HG03064 (cell line): ENCODE measurements at regions not wholly inside any gene's neighbourhood (a gene's known extent, or its start where the extent isn't known, plus 50 kb on each side); places are given as distances from the start of the nearest gene placed in this dataset.

Experiments used
- ATAC-seq: cut with Tn5 transposase; IDR thresholded peaks from one replicate; pipeline ENCODE4 v1.9.1; 2021; ENCODE audit warnings: low read depth; ENCODE audit not compliant: unreplicated experiment

DNA sequence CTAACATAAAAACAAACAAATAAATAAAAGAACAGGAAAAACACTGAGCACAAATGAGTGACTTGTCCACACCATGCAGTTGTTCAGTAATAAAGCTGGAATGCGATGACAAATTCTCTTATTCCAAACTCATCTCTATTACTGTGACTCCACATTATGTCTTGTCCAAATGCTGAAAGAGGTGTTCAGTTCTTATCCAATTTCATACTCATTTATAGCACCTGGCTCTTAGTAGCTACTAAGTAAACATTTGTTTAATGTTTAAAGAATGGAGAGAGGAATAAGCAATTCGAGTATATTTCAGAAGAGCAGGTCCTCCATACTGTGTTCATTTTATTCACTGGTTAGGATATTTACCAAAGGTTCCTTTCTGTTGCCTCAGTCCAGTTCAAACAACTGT, 439.0 kb upstream of the JAG1 start:
- ATAC-seq: no peak

DNA sequence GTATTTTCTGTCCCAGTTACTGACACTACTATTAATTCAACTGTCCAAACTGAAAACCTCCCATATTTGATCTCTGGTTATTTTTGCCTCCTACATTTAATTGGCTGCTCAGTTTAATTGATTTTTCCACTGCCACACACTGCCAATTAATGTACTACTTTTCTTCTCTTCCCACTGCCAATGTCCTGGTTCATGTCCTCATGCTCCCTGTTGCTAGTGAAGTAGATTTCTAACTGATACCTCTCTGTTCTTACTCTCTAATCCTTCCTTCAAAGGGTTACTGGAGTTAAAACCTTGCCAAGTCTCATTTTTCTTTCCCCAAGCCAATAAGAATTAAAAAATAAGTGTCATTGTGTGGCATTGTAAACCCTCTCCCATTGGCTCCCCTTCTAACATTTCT, 440.6 kb upstream of the JAG1 start:
- ATAC-seq: no peak

GRCh38 chr20:11117808-11118528, 444.2 kb upstream of the JAG1 start:
- no peak for ATAC-seq

GRCh38 chr20:11118802-11119380, 445.1 kb upstream of the JAG1 start:
- ATAC-seq: no peak

GRCh38 chr20:11119573-11119972, 445.8 kb upstream of the JAG1 start:
- ATAC-seq: no peak

GRCh38 chr20:11120431-11120830, 446.6 kb upstream of the JAG1 start:
- no peak for ATAC-seq

DNA sequence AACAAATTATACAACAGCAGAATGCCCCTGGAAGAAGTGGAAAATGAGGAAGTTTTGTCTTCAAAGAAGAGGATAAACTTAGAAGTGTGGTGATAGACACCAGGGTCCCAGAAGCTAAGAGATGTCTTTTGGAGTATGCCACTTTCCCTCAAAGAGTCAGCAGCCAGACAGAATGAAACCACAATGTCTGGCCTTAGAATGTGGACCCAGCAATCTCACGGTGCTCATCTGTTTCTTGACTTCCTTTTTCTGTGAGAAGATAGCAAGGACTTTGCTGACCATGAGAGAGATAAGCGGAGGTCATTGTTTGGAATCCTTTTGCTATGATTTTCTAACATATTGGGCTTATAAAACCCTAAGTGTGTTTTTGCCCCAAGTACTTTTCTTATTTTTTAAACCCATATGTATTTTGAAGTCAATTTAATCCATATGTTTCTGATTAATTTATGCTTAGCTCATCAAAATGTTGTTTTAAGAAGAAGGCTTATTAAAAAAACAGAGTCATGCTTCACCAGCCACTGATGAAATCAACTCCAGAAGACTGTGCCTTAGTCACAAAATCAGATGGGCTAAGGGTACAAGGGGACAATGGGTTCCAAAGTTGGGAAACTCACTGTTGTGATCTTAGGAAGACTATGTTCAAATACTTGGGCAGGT, 451.2 kb upstream of the JAG1 start:
- no peak for ATAC-seq

DNA sequence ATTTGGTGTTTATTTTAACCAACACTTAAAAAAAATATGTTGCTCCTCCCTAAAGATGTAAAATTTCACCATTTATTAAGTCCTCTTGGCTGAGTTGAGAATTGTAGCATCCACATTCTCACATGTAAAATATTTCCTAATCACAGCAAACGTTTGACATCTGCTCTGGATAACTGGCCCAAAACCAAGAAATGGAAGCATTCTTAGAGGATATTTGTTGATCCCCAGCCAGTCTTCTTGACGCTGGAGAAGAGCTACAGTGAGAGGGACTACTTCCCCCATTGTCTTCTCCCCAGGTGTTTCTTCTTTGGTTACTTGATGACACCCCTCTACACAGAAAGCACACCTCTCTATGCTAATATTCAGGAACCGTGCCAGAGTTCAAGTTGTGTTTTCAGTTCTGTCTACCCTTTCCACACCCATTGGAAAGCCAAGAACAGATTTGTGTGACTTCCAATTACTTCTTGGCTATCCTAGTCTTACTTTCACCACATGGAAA, 454.5 kb upstream of the JAG1 start:
- no peak for ATAC-seq

DNA sequence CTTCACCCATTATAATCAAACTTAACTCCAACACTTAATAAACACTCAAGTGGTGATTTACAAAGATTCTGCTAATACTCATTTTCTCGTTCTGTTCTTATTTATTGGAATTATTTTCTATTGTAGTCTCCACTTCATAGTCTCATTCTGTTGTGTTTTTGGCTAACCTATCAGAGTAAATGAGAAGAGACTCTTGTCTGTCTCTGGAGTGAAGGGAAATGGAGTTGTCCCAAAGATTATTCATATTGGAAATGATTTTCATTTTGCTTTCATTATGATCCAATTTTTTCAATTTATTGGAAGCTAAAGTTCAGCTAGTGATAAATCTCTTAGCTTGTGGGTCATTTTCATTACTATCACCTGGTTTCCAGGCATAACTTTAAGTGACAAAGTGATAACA, 454.9 kb upstream of the JAG1 start:
- ATAC-seq: no peak

DNA sequence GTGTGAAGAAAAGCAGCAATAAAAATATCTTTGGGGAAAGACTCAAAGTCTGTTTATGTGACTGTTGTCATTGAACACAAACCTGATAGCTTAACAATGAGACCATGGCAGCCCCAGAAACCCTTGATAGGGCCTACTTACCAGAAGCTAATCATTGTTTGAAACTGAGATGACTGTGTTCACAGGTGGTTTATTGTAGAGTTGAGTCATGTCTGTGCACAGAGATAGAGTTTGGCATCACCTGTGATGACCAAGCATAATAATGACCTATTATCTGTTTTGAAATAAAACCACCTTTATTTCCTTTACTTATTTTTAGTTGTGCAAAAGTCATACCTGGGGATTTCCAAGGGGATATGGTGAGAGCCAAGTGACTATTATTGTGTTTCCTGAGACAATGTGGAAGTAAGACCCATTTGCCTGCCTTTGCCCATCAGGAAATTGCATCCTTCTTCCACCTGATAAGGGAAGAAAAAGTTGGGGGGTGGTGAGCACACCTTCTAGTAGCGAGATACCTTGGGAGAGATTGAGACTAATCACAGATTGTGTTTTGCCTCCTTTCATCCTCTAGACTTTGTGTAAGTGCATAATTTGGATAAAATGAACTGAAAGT, 456.9 kb upstream of the JAG1 start:
- no peak for ATAC-seq

GRCh38 chr20:11132819-11133415, 459.1 kb upstream of the JAG1 start:
- no peak for ATAC-seq

DNA sequence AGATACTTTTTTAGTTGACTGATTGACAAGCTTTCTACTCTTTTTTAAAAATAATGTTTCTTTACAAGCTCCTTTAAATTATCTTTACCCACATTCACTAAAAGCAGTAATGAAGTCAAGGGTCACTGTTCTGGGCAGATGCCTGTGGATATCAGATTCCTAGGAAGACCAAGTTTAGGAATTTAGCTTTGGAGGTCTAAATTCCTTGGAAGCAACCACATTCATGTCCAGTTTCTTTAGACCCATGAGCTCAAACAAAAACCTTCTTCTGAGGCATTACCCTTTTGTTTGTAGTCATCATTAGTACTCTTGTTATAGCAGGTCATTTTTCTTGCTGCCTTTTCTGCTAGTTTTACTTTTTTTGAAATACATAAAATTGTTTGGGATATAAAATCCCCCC, 462.9 kb upstream of the JAG1 start:
- no peak for ATAC-seq

- no peak for ATAC-seq
These were observed 463.9 kb upstream of the JAG1 start for GRCh38 chr20:11137688-11138087.

DNA sequence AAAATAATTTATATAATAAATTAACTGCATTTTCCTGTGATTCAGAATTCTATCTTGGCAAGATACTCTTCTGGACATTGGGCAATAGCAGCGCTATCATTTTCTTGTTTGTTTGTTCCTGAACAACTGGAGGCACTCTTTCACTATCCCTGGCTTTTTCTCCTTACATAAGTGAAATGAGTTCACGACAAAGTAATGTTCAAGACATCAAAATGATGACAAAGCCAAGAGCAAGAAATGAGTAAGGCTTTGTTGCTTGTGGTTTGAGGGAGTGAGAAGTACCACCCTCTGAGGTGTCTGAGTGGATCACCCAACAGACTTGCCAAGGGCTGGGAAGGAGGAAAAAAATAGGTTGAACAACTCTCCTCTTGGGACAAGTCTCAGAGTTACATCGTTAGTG, 466.6 kb upstream of the JAG1 start:
- ATAC-seq: no peak

DNA sequence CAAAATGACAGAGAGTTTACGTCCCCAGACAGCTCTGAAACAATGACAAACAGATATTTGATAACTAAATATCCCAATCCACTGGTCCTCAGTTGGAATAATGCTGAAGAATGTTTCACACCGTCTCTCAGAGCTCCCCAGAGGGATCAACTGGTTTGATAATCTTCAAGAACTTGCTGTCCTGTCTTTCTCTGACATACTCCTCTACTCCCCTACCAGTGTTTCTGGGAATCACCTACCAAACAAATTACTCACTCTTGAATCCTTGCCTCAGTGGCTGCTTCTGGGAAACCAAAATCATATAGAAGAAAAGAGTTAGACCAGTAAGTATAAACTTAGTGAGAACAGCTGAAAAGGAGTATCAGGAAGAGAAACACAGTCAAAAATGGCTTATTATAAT, 469.7 kb upstream of the JAG1 start:
- ATAC-seq: no peak

GRCh38 chr20:11144114-11144950, 470.5 kb upstream of the JAG1 start:
- no peak for ATAC-seq

DNA sequence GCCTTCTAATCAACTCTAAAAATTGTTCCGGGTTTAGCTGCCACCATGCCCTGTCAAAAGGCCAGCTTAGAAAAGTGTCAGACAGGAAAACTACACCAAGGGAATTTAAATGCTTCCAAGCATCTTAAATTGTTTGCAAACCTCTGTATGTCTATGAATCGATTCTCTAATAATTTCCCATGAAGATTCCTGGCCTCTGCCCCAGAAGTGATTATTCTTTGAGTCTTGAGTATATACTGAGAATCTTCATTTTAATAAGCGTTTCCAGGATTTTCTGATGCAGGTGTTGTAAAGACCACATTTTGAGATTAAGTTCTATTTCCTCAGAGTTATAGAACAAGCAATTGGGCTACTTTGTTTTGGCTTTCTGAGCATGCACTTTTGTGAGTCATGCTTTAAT, 471.8 kb upstream of the JAG1 start:
- ATAC-seq: no peak

- ATAC-seq: no peak
These were observed 480.0 kb upstream of the JAG1 start for GRCh38 chr20:11153819-11154218.

DNA sequence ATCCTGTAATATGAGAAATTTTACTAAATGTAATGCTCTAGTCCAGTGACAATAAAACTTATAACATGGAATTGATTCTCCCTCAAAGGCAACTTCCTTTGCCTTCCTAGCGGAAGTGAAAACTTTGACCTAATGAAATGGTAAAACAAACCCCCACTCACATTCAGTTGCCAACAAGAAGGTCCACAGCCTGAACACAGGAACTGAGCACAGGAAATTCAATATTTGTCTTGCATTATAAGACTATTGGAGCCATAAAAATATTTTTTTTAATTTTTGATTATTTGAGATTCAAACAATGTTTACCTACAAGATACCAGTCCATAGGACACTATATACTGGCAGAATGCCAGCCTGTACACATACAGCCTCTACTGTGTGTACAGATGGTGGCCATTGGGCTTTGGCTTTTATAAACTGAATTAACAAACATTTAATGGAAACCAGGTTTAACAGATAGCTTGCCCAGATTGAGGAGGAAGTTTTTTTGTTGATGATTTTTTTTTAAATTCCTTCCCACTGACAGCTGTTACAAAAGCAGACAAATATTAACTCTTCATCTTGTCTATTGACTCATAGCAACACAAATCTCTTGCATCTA, 481.5 kb upstream of the JAG1 start:
- no peak for ATAC-seq

- ATAC-seq: no peak
These were observed 483.1 kb upstream of the JAG1 start for GRCh38 chr20:11156922-11157321.
